CD4-positive, alpha-beta T cell treated with Interleukin-10 for 1 hour (primary cell): ENCODE measurements at regions not wholly inside any gene's neighbourhood (a gene's known extent, or its start where the extent isn't known, plus 50 kb on each side); places are given as distances from the start of the nearest gene placed in this dataset.
"Not testable (repeated sequence)": the region's sequence is repeated elsewhere in the genome, so short reads cannot be mapped to it uniquely, and the experiment has no call there.

ENCODE experiments used
- DNase-seq: peaks from one replicate; pipeline ENCODE4 v3.0.0-alpha.2; 2020

- no peak for DNase-seq
These were observed 105.1 kb downstream of the SPRY1 start for GRCh38 chr4:123501733-123502132.

DNA sequence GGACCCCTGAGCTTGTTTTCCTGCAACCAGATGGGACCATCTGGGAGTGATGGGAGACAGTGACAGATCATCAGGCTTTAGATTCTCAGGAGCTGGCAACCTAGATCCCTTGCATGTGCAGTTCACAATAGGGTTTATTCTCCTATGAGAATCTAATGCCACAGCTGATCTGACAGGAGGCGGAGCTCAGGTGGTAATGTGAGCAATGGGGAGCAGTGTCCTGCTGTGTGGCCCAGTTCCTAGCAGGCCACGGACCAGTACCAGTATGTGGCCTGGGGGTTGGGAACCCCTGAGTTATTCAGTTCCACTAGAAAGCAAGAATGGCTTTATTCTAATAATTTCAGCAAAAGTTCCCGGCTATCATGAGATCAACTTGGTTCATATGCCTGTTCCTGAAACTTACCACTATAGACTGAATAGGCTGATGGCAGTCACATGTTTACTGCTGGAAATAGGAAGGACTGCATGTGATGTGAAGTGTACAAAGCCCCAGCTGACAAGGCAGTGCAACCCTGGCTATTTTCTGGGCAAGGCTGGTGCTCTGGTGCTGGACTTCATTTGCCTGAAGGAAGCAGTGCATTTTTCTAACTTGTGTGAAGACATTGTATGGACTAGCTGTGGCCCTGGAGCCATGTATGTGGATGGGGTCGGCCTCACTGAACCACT, 107.2 kb downstream of the SPRY1 start:
- no peak for DNase-seq

- peak; percentile 4 for DNase-seq
These were observed 108.8 kb downstream of the SPRY1 start for GRCh38 chr4:123505095-123506010.

GRCh38 chr4:123506011-123506695, 109.6 kb downstream of the SPRY1 start:
- no peak for DNase-seq

DNA sequence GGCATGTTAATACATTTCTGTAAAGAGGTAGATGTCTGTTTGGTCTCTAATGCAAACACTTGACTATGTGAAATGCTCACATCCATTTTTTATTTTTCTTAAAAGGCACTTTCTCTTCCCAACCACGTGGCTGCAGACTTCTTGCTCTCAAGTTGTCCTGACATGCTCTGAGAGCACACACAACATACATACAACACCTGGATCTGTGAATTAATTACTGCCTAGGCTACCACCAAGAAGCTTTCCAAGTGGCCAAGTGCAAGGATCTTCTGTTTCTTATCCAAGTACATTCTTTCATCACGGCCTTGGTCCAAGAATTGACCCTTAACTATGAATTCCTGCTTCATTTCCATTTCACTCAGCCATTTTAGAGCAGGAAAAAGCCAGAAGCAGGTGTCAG, 110.8 kb downstream of the SPRY1 start:
- no peak for DNase-seq

DNA sequence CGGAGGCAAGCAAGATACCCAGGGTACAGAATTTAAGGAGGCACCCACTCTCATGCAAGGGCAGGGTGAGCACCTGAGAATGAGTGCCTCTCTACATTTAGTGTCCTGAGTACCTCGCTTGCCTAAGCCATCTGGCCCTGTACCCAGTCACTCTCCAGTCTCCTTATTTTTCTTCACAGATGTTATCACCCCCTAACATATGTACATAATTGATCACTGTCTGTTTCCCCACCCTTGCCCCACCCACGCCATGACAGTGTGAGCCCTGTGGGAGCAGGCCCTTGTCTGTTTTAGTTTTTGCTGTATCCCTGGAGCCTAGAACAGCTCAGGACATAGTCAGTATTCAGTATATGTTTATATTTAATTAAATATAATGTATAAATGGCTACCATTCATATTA, 113.6 kb downstream of the SPRY1 start:
- DNase-seq, result no peak

GRCh38 chr4:123510659-123511058, 114.1 kb downstream of the SPRY1 start:
- DNase-seq, result no peak

DNA sequence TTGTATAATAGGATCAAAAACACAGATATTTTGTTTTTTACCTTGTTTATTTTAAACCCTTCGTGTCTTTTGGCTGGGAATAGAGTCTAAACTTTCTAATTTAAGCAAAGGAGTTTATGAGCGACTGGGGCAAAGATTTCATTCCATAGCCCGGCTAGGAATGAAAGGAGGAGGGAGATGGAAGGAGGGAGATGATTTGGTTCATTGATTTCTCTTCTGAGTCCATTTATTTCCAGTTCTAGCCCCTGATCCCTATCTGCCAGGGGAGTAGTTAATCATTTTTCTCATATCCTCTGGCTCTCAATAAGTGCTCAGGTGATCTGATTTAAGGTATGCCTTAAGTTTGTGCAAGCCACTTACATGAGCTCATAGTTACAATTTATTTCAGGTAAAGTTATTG, 120.0 kb downstream of the SPRY1 start:
- no peak for DNase-seq

- DNase-seq, result no peak
These were observed 120.6 kb downstream of the SPRY1 start for GRCh38 chr4:123517176-123517575.

GRCh38 chr4:123517971-123518370, 121.4 kb downstream of the SPRY1 start:
- no peak for DNase-seq

DNA sequence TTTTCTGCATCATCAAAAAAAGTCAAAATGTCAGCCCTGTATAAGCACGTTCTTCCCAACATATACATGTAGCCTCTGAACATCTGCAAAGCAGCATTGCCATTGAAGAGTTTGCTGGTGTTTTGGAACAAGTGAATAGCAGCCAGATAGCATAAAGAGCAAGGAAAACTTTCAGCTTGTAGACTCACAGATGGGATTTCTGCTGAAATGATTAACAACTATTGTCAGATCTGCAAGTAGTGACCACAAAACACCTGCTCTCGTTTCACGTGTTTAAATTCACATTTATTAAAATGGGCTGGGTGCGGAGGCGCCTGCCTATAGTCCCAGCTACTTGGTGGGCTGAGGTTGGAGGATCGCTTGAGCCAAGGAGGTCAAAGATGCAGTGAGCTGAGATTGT, 123.7 kb downstream of the SPRY1 start:
- no peak for DNase-seq

DNA sequence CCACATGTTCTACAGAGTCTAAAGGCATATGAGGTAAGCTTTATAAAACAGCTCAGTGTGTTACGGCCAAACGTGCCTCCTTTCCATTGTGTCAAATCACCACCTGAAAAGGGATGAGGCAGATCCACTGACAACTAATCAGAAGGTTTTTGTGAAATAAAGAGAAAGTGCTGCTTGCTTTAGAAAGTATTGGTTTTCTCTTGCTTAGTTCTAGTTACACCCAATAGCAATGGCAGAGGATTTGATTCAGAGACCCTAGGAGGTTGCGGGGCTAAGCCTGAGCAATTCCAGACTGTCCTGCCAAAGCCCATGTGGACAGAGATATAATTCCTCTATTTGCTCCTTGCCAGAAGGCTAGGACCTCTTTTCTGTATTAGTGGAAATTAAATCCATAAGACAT, 125.5 kb downstream of the SPRY1 start:
- DNase-seq, result no peak

DNA sequence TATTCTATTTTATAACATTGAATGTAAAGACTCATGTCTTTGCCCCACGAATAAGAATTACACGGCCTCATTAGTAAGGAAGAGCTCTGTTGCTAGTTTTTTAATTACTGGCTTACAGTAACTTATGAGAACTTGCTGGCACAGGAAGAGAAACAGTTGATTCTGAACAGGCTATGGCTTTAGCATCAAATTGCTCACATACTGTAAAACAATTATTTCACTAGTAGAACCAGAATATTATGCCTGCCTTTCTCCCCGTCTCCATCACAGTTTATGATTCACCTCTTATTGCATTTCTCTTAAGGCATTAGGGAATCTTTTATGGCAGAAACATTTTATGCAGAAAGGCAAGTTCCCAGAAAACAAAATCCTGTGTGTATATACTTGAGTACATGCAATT, 126.1 kb downstream of the SPRY1 start:
- DNase-seq, result no peak

GRCh38 chr4:123524958-123525628, 128.5 kb downstream of the SPRY1 start:
- no peak for DNase-seq

DNA sequence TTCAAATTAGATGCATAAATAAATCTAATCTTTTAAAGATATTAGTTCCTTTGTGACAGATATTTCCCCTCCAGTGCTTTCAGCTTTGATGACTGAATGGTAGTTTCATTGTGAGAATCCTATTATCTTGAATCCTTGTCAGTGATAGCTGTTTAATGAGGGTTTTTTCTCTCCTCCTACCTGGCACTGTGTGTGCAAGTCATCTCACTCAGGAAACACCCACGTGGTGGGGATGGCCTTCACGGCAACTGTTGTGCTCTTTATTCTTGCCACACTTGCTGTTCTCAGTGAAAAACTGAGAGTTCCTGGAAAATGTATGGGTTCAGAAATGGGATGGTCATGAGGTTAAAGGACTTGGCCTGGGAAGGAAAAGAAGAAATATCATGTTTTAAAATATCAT, 129.9 kb downstream of the SPRY1 start:
- DNase-seq, result no peak

DNA sequence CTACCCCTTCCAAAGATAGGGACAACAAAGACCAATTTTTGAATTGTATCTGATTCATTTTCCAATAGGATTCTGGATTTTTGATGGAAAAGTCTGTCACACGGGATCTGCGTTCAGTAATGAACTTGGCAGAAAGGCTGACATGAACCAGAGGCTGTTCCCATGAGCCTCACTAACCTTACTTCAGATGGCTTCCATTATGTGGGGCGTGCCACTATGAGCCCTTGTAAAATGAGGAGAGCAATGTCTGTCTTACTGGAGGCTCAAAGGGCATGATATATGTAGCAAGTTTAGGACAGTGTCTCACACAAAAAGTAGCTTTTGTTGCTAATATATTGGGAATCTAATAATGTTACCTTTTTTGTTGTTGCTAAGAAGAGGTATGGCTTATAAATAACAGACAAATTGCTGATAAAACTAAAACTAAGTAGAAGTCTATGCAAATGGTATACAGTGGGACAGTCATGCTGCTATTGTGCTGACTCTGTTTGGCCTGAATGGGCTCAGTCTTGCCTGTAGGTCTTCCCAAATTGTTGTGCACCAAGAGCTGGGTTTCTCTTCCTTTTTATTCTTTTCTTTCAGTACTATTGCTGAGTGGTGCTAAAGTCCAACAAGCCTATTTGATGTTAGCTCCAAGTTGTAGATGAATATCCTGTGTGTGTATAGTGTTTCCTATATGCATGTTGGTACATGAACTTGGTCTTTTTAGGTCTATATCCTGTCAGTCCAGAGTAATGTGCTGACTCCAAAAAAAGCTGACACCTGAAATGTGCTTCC, 132.1 kb downstream of the SPRY1 start:
- no peak for DNase-seq

- DNase-seq, result no peak
These were observed 132.6 kb downstream of the SPRY1 start for GRCh38 chr4:123529278-123529568.

DNA sequence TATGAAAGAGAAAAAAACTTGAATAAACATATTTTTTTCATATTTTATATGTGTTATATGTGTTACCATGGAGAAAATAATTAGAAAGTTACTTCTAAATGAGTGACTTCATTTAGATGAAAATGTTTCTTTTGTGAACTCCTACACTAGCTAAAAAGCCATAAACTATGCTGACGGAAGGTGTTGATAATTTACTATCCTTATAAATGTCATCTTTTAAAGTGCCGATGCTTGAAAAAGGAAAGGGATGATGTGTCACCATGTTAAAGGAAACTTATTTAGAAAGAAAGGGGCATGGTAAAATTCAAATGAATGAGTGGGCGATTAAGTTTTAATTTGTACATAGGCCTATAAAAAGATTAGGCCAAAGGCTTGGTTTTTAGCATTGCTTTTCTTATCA, 133.8 kb downstream of the SPRY1 start:
- DNase-seq, result no peak

GRCh38 chr4:123535037-123535748, 138.6 kb downstream of the SPRY1 start:
- DNase-seq, result no peak

DNA sequence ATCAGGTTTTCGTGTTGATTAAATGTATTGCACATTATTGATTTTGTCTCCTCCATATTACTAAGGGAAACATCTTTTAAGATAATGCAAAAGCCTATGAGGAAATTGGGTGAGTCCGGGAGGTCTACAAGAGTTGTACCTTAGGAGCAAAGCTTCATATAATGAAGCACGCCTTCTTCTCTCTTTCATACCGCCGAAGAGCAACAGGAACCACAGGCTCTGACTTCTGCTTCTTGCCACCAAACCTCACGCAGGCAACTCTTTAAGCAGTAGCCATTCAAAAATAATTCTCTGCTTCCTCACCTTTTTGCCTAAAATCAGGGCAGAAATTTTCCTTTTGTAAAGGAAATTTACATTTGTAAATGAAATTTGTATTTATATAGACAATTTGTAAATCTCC, 139.6 kb downstream of the SPRY1 start:
- DNase-seq, result no peak

DNA sequence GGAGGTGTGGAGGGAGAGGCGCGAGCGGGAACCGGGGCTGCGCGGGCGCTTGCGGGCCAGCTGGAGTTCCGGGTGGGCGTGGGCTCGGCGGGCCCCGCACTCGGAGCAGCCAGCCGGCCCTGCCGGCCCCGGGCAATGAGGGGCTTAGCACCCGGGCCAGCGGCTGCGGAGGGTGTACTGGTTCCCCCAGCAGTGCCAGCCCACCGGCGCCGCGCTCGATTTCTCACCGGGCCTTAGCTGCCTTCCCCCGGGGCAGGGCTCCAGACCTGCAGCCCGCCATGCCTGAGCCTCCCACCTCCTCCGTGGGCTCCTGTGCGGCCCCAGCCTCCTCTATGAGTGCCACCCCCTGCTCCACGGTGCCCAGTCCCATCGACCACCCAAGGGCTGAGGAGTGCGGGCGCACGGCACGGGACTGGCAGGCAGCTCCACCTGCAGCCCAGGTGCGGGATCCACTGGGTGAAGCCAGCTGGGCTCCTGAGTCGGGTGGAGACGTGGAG, 141.4 kb downstream of the SPRY1 start:
- DNase-seq, result not testable (repeated sequence)
